Stimulated activated naive CD8-positive, alpha-beta T cell treated with anti-CD3 and anti-CD28 coated beads, Interleukin-15, amount 100 ng/mL, for 72 hours (primary cell): ENCODE measurements at regions not wholly inside any gene's neighbourhood (a gene's known extent, or its start where the extent isn't known, plus 50 kb on each side); places are given as distances from the start of the nearest gene placed in this dataset.
A peak's percentile ranks its signal among the peaks of the same experiment; 100 is the strongest.
"Not testable (repeated sequence)": the region's sequence is repeated elsewhere in the genome, so short reads cannot be mapped to it uniquely, and the experiment has no call there.

Source experiments
- ATAC-seq: fragments of 150-1000 bp; cut with Tn5 transposase; 2 replicates; pipeline ENCODE4 v1.10.0; 2021; ENCODE audit warnings: mild to moderate bottlenecking, moderate library complexity
- DNase-seq, 2 donors: peaks; one replicate each; pipeline ENCODE4 v3.0.0; 2021 to 2022
- H3K27ac Mint-ChIP-seq, 2 donors: one replicate each; pipeline ENCODE4 v1.8.0; 2022; ENCODE audit warnings: mild to moderate bottlenecking in 2 of 2, mixed read lengths in 2 of 2, moderate library complexity in 2 of 2
- H3K27me3 Mint-ChIP-seq: one replicate; pipeline ENCODE4 v1.8.0; 2022; ENCODE audit warnings: mixed read lengths
- H3K4me1 Mint-ChIP-seq: one replicate; pipeline ENCODE4 v1.8.0; 2022; ENCODE audit warnings: mild to moderate bottlenecking, mixed read lengths
- H3K4me3 Mint-ChIP-seq, 2 donors: one replicate each; pipeline ENCODE4 v1.8.0; 2022; ENCODE audit warnings: mild to moderate bottlenecking in 2 of 2, mixed read lengths in 2 of 2, moderate library complexity in 1 of 2
- H3K9me3 Mint-ChIP-seq, 2 donors: one replicate each; pipeline ENCODE4 v1.8.0; 2022; ENCODE audit warnings: mixed read lengths in 2 of 2

- not testable (repeated sequence) for ATAC-seq, H3K4me3 Mint-ChIP-seq, H3K9me3 Mint-ChIP-seq, H3K4me1 Mint-ChIP-seq, H3K27ac Mint-ChIP-seq, H3K27me3 Mint-ChIP-seq, DNase-seq
Measured at GRCh38 chr9:67708109-67708508, 150.6 kb upstream of the ANKRD20A1 start.

GRCh38 chr9:67711429-67711828 lies 147.3 kb upstream of the ANKRD20A1 start:
- not testable (repeated sequence) for H3K4me1 Mint-ChIP-seq, ATAC-seq, DNase-seq, H3K9me3 Mint-ChIP-seq, H3K4me3 Mint-ChIP-seq, H3K27ac Mint-ChIP-seq, H3K27me3 Mint-ChIP-seq

DNA sequence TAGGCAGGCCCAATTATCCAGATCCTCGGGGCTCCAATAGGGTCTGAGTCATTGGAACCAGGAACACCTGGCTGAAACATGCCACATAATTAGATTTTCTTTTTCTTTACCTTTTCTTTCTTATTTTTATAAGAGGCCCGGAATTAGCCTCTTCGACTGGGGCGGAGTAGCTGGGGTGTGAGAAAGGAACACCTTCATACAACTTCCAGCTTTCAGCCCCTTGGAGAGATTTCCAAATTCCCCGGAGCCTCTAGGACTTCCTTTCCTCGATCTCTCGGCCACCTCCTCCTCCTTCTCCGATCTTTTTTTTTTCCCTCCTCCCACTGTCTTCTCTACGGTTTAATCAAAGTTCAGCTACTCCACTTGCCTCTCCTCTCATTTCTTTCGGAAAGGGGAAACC lies 146.8 kb upstream of the ANKRD20A1 start:
- not testable (repeated sequence) for H3K27me3 Mint-ChIP-seq, H3K27ac Mint-ChIP-seq, ATAC-seq, H3K9me3 Mint-ChIP-seq, H3K4me1 Mint-ChIP-seq, DNase-seq, H3K4me3 Mint-ChIP-seq

- H3K4me3 Mint-ChIP-seq: peak overlapping the region in 1 of 2 donors; percentile 63
- H3K27ac Mint-ChIP-seq: peak overlapping the region in 1 of 2 donors; percentile 69
- H3K4me1 Mint-ChIP-seq, ATAC-seq, H3K27me3 Mint-ChIP-seq, DNase-seq, H3K9me3 Mint-ChIP-seq: not testable (repeated sequence)
Measured at GRCh38 chr9:67712956-67713355, 145.8 kb upstream of the ANKRD20A1 start.

GRCh38 chr9:67717830-67718388 lies 140.8 kb upstream of the ANKRD20A1 start:
- not testable (repeated sequence) for H3K4me3 Mint-ChIP-seq, H3K27me3 Mint-ChIP-seq, ATAC-seq, H3K4me1 Mint-ChIP-seq, H3K9me3 Mint-ChIP-seq, H3K27ac Mint-ChIP-seq
- peak; percentile 23 to 27 for DNase-seq

GRCh38 chr9:67720491-67720890 lies 138.2 kb upstream of the ANKRD20A1 start:
- ATAC-seq, H3K27me3 Mint-ChIP-seq, H3K4me3 Mint-ChIP-seq, H3K4me1 Mint-ChIP-seq, H3K9me3 Mint-ChIP-seq, H3K27ac Mint-ChIP-seq: not testable (repeated sequence)
- DNase-seq: peak in 1 of 2 donors; percentile 0

- not testable (repeated sequence) for H3K27ac Mint-ChIP-seq, DNase-seq, H3K27me3 Mint-ChIP-seq, H3K9me3 Mint-ChIP-seq, H3K4me1 Mint-ChIP-seq, H3K4me3 Mint-ChIP-seq
- ATAC-seq: peak; percentile 81
Measured at GRCh38 chr9:67722460-67723090, 136.2 kb upstream of the ANKRD20A1 start.

GRCh38 chr9:67723185-67723584 lies 135.5 kb upstream of the ANKRD20A1 start:
- ATAC-seq: peak; percentile 48
- H3K27me3 Mint-ChIP-seq, H3K4me1 Mint-ChIP-seq, H3K9me3 Mint-ChIP-seq, H3K27ac Mint-ChIP-seq: not testable (repeated sequence)
- H3K4me3 Mint-ChIP-seq: peak overlapping the region; percentile 62 to 68
- DNase-seq: peak; percentile 25 to 52

GRCh38 chr9:67724885-67725284 lies 133.8 kb upstream of the ANKRD20A1 start:
- not testable (repeated sequence) for H3K4me3 Mint-ChIP-seq
- peak; percentile 21 for ATAC-seq

DNA sequence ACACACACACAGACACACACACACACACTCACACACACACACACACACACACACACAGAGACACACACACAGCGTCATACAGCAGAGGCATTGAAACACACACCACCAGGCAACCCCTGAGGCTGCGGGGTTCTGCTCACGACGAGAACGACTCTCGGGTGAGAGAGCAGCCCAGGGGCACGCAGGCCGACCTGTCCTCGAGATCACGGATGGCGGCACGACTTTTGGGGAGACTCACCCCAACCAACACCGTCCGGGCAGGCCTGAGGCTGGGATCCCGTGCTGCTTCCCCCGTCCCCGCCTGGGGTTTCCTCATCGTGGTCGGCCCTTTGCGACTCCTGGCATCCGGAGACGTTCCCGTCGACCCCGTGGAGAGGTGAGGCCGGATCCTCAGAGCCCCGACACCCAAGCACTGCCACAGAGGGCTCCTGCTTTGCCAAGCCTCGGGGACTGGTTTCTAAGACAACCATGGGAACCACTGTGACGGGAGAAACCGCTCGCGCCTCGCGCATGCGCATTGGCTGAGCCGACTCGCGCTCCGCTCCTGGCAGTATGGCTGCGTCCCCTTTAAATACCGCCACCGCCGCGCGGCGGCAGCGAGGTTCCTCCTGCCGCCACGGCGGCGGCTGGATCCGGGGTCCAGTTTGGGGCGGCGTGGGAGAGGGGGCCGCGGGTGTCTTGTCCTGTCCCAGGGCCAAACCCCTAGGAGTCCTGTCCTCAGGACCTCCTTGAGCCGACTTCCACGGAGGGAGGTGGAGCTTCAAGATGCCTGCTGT lies 132.3 kb upstream of the ANKRD20A1 start:
- peak; percentile 46 for ATAC-seq
- H3K27ac Mint-ChIP-seq, H3K9me3 Mint-ChIP-seq, H3K4me1 Mint-ChIP-seq, H3K27me3 Mint-ChIP-seq: not testable (repeated sequence)
- peak; percentile 53 to 54 for DNase-seq
- peak overlapping the region; percentile 35 to 44 for H3K4me3 Mint-ChIP-seq

More at GRCh38 chr9:67724885-67725284, 133.8 kb upstream of the ANKRD20A1 start:
- H3K4me1 Mint-ChIP-seq, H3K9me3 Mint-ChIP-seq, H3K27ac Mint-ChIP-seq, H3K27me3 Mint-ChIP-seq: not testable (repeated sequence)
- DNase-seq: peak; percentile 9 to 47

- ATAC-seq, DNase-seq, H3K27ac Mint-ChIP-seq, H3K4me1 Mint-ChIP-seq, H3K9me3 Mint-ChIP-seq, H3K4me3 Mint-ChIP-seq, H3K27me3 Mint-ChIP-seq: not testable (repeated sequence)
Measured at GRCh38 chr9:67763133-67763532, 95.6 kb upstream of the ANKRD20A1 start.

- H3K4me1 Mint-ChIP-seq, H3K9me3 Mint-ChIP-seq, H3K4me3 Mint-ChIP-seq, DNase-seq, ATAC-seq, H3K27ac Mint-ChIP-seq, H3K27me3 Mint-ChIP-seq: not testable (repeated sequence)
Measured at GRCh38 chr9:67771807-67772206, 86.9 kb upstream of the ANKRD20A1 start.

DNA sequence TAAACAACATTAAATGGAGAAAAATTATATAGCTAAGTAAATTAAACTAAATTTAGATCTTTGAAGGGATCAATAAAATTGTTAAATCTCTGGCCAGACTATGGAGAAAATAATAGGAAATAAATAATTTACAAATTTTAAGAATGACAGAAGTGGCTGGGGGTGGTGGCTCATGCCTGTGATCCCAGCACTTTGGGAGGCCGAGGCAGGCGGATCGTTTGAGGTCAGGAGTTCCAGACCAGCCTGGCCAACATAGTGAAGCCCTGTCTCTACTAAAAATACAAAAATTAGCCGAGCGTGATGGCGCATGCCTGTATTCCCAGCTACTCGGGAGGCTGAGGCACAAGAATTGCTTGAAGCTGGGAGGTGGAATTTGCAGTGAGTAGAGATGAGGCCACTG lies 58.6 kb upstream of the ANKRD20A1 start:
- DNase-seq, H3K27ac Mint-ChIP-seq, H3K27me3 Mint-ChIP-seq, H3K9me3 Mint-ChIP-seq, H3K4me3 Mint-ChIP-seq, H3K4me1 Mint-ChIP-seq, ATAC-seq: not testable (repeated sequence)
